Gastroesophageal sphincter (tissue), 3 donors: ENCODE measurements at regions not wholly inside any gene's neighbourhood (a gene's known extent, or its start where the extent isn't known, plus 50 kb on each side); places are given as distances from the start of the nearest gene placed in this dataset.

ENCODE experiments used
- POLR2AphosphoS5 ChIP-seq: sonication (generic); formaldehyde crosslinking; IDR thresholded peaks from one replicate; pipeline ENCODE4 v1.6.1; 2017; ENCODE audit warnings: antibody characterized with exemption
- TF ChIP-seq, protein P1 (sequence below), 4 experiments: fragments of 200-600 bp in 2 of 4; fragments of 450-650 bp in 2 of 4; sonication (generic) in 1 of 4; IDR thresholded peaks; one replicate each; pipeline ENCODE4 v1.5.1; 2017 to 2019; ENCODE audit warnings: antibody characterized with exemption in 4 of 4, mild to moderate bottlenecking in 2 of 4, moderate library complexity in 2 of 4

DNA sequence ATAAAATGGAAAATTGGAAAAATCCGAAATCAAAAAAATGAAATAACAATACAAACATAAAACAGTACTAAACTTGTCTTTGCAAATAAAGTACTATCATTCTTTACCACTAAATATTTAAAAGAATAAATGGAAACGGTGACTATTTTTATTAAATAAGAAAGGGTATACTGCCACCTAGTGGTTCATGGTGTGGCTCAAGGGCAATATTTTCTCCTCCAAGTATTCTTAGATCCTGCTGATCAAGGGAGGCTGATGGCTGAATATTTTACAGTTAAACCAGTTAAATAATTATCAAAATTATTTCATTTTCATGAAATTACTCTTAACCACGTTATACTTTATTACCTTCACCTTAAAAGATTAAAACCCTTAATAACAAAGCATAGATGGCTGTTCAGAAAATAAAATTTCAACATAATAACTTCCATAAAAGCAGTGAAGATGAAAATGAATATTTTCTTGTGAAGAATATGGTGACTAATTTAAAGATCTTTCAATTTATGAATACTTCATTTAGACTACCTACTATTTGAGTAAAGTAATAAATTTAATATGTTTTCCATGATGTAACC is 1793.9 kb downstream of the NCAM2 start:
- TF ChIP-seq, protein P1, sequence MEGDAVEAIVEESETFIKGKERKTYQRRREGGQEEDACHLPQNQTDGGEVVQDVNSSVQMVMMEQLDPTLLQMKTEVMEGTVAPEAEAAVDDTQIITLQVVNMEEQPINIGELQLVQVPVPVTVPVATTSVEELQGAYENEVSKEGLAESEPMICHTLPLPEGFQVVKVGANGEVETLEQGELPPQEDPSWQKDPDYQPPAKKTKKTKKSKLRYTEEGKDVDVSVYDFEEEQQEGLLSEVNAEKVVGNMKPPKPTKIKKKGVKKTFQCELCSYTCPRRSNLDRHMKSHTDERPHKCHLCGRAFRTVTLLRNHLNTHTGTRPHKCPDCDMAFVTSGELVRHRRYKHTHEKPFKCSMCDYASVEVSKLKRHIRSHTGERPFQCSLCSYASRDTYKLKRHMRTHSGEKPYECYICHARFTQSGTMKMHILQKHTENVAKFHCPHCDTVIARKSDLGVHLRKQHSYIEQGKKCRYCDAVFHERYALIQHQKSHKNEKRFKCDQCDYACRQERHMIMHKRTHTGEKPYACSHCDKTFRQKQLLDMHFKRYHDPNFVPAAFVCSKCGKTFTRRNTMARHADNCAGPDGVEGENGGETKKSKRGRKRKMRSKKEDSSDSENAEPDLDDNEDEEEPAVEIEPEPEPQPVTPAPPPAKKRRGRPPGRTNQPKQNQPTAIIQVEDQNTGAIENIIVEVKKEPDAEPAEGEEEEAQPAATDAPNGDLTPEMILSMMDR (IDR thresholded peaks at IDR 0.05): peak; percentile 48 to 73 (median 63)
- no peak for TF ChIP-seq POLR2AphosphoS5
